Ovary (tissue), 3 donors: ENCODE measurements at regions not wholly inside any gene's neighbourhood (a gene's known extent, or its start where the extent isn't known, plus 50 kb on each side); places are given as distances from the start of the nearest gene placed in this dataset.

Experiments
- CTCF ChIP-seq, 3 donors: fragments of 450-650 bp in 2 of 3; fragments of 200-600 bp in 1 of 3; IDR thresholded peaks; one replicate each; pipeline versions ENCODE4 v1.5.1 to v1.8.0; 2016 to 2022; ENCODE audit warnings: antibody characterized with exemption in 3 of 3, mild to moderate bottlenecking in 1 of 3
- POLR2A ChIP-seq: fragments of 450-650 bp; IDR thresholded peaks from one replicate; pipeline ENCODE4 v1.6.1; 2017; ENCODE audit warnings: antibody characterized with exemption, mild to moderate bottlenecking, moderate library complexity
- donor health status: DM: no; HTN: no; CAD: no.

- TF ChIP-seq POLR2A, result no peak
- no peak for TF ChIP-seq CTCF (IDR thresholded peaks at IDR 0.05)
These were observed 105.2 kb upstream of the ATF7IP start for GRCh38 chr12:14260011-14260993.
